ENCODE measurements at regions not wholly inside any gene's neighbourhood (a gene's known extent, or its start where the extent isn't known, plus 50 kb on each side); places are given as distances from the start of the nearest gene placed in this dataset.

GRCh38 chr14:87434011-87434410 lies 559.0 kb downstream of the GALC start:
- DNase-seq (ENCODE audit: low read depth) = no peak
- no peak overlapping the region for H3K4me3 ChIP-seq (ENCODE audit: control insufficient read depth, low read depth, low read length)
- no peak for TF ChIP-seq CTCF (conservative IDR thresholded peaks at IDR 0.05; ENCODE audit: control insufficient read depth, insufficient read depth, low read depth, low read length)

GRCh38 chr14:87432698-87433097 lies 560.3 kb downstream of the GALC start:
- TF ChIP-seq CTCF (conservative IDR thresholded peaks at IDR 0.05; ENCODE audit: control insufficient read depth, insufficient read depth, low read depth, low read length) = no peak
- no peak for DNase-seq (ENCODE audit: low read depth)
- no peak overlapping the region for H3K4me3 ChIP-seq (ENCODE audit: control insufficient read depth, low read depth, low read length)

- no peak overlapping the region for H3K4me3 ChIP-seq (ENCODE audit: control insufficient read depth, low read depth, low read length)
- peak; percentile 86 for DNase-seq (ENCODE audit: low read depth)
- no peak for TF ChIP-seq CTCF (conservative IDR thresholded peaks at IDR 0.05; ENCODE audit: control insufficient read depth, insufficient read depth, low read depth, low read length)
Measured at GRCh38 chr14:87430810-87431209, 562.2 kb downstream of the GALC start.

- H3K4me3 ChIP-seq (ENCODE audit: control insufficient read depth, low read depth, low read length) = no peak overlapping the region
- no peak for TF ChIP-seq CTCF (conservative IDR thresholded peaks at IDR 0.05; ENCODE audit: control insufficient read depth, insufficient read depth, low read depth, low read length)
- DNase-seq (ENCODE audit: low read depth) = no peak
Measured at GRCh38 chr14:87430214-87430613, 562.8 kb downstream of the GALC start.

DNA sequence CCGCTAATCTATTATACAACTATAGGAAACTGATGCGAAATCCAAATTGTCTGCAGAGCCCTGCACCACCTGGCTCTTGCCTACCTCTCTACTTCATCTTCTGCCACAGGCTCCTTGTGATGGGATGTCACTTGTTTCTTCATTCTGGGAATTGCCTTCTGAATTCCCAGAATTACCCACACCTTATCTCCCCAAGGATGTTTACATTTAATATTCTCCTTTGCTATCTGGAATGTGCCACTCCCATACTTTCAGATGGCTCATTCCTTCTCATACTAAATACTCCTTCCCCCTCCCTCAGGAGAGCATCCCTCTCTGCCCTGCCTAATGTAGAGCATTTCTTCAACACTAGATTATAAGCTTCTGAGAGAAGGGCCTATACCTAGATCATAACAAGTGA lies 573.1 kb downstream of the GALC start:
- DNase-seq (ENCODE audit: low read depth) = no peak
- H3K4me3 ChIP-seq (ENCODE audit: control insufficient read depth, low read depth, low read length) = no peak overlapping the region
- TF ChIP-seq CTCF (conservative IDR thresholded peaks at IDR 0.05; ENCODE audit: control insufficient read depth, insufficient read depth, low read depth, low read length) = no peak

DNA sequence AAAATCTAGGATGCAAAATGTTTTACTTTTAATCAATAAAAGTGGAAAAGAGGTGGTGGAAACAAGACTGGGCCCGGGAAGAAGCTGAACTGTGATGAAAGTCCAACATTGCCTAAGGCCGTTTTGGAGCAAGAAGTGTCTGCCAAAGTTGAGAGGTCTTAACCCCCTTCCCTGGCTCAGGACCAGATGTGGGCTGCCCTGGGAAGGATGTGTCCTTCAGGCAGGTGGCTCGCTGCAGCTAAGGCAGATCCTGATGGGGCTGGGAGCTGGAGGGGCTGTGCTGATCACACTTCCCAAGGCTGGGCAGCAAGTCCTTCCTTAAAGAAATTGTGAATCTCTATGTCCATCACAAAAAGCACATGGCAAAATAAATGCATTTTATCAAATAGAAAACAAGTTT lies 581.6 kb downstream of the GALC start:
- DNase-seq (ENCODE audit: low read depth) = no peak
- TF ChIP-seq CTCF (conservative IDR thresholded peaks at IDR 0.05; ENCODE audit: control insufficient read depth, insufficient read depth, low read depth, low read length) = no peak
- H3K4me3 ChIP-seq (ENCODE audit: control insufficient read depth, low read depth, low read length) = no peak overlapping the region

DNA sequence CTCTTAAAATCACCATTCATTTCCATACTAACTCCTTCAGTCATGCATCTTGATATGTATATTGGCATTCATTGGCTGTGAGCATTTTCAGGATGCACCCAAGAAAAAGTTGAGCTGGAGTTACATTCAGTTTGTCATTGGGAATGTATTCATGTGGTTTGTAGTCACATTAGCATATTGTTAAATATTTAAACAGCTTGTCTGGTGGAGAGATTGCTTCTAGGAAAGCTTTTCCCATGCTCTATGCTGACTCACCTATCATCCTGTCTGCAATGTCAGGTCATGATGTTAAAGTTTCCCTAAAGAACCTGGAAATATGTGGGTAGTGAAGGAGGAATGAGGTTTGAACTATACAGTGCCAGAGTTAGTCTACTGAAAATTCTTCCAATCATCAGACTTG lies 583.6 kb downstream of the GALC start:
- DNase-seq (ENCODE audit: low read depth) = peak; percentile 21
- no peak overlapping the region for H3K4me3 ChIP-seq (ENCODE audit: control insufficient read depth, low read depth, low read length)
- TF ChIP-seq CTCF (conservative IDR thresholded peaks at IDR 0.05; ENCODE audit: control insufficient read depth, insufficient read depth, low read depth, low read length) = no peak
